M059J (cell line): ENCODE measurements at regions not wholly inside any gene's neighbourhood (a gene's known extent, or its start where the extent isn't known, plus 50 kb on each side); places are given as distances from the start of the nearest gene placed in this dataset.

Source experiments
- DNase-seq: peaks from one replicate; pipeline ENCODE4 v3.0.0-alpha.2; 2012; ENCODE audit warnings: low read depth

- no peak for DNase-seq
Observed at GRCh38 chr13:85095418-85096272, 703.6 kb downstream of the SLITRK6 start.

- peak; percentile 70 for DNase-seq
Observed at GRCh38 chr13:85093808-85094207, 705.4 kb downstream of the SLITRK6 start.

- DNase-seq = no peak
Observed at GRCh38 chr13:85091631-85092234, 707.5 kb downstream of the SLITRK6 start.

DNA sequence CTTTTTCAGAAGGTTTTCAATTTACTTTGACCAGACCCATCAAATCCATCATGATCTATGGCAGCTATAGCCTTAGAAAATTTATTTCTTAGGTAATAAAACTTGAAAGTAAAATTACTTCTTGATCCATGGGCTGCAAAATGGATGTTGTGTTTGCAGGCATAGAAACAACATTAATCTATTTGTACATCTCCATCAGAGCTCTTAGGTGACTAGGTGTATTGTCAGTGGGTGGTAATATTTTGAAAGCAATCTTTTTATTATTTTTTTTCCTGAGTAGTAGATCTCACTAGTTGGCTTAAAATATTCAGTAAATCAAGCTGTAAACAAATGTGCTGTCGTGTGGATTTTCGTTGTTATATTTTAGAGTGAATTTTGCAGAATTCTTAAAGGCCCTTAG, 710.0 kb downstream of the SLITRK6 start:
- DNase-seq = no peak

- no peak for DNase-seq
Observed at GRCh38 chr13:85080691-85081090, 718.5 kb downstream of the SLITRK6 start.

DNA sequence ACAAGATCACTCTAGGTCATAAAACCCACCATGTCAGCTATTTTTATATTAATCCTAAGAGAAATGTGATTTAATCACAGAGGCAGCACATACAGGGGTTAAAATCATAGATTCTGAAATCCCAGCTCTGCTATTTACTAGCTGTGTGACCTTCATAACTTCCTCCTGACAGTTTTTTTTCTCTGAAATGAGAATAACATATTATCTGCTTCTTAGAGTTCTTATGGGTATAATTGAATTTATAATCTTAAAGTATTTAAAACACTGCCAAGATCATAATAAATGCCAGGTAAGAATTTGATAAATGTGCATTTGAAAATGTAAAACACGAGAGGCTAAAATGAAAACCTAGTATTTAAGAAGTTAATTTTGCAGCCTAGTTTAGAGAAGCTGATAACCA, 722.9 kb downstream of the SLITRK6 start:
- DNase-seq = no peak

DNA sequence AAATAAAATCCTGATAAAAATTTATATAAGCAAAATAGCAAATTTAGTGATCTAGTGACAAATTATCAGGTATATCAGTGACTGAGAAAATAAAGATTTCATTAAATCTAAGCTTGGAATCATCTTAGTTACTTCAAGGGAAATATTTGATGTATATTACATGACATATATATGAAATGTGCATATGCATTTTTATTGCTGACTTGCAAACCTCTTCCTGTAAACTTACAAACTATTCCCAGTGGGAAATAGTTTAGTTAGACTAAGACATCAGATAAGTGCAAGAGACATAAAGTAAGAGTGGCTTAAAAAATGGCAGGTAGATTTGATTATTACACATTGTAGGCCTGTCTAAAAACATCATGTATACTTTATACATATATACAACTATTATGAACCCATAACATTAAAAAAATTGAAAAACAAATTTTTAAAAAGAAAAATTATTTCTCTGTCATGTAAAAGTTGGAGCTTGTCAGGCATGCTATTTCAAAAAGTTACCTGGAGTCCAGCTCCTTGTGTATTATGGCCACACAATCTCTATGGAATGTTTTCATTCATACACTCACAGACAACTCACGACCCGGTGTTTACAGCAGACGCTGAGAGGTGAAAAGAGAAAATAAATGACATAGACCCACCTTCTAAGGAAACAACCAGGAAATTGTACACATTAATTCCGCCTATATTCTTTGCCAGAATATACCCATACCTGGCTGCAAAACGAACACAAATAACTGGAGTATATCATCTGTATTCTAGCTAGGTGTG, 724.5 kb downstream of the SLITRK6 start:
- DNase-seq = no peak

DNA sequence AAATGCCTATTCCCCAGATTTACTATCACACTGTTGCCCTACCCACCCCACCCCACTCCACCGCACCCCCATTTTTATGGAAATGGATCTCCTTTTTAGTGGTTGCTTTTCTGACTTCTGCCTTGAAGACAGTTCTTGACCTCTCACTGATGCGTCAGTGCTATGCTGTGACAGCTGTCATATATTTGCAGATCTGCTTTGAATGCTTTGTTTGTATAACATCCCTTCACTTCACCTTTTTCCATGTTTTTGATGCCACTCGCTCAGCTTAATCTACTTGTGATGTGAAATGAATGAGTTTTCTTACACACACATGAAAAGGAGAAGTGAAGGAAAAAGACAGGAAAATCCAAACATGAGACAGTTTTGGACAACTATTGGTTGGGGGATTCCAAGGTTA, 731.0 kb downstream of the SLITRK6 start:
- DNase-seq = no peak

GRCh38 chr13:85040215-85040614, 759.0 kb downstream of the SLITRK6 start:
- no peak for DNase-seq

DNA sequence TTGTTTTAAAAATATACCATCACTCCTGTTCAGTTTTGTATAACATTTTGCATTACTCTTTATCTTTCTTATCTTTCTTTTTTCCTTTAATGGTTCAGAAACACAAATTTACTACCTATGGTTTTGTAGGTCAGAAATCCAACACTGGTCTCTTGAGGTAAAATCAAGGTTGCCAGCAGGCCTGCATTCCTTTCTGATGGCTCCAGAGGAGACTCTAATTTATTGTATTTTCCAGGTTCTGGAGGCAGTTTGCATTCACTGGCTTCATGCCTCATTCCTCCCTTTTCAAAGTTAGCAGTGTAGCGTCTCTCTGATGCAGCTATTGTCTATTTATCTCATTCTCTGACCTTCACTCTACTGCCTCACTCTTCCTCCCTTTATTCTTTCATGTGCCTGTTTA, 767.4 kb downstream of the SLITRK6 start:
- DNase-seq = no peak

DNA sequence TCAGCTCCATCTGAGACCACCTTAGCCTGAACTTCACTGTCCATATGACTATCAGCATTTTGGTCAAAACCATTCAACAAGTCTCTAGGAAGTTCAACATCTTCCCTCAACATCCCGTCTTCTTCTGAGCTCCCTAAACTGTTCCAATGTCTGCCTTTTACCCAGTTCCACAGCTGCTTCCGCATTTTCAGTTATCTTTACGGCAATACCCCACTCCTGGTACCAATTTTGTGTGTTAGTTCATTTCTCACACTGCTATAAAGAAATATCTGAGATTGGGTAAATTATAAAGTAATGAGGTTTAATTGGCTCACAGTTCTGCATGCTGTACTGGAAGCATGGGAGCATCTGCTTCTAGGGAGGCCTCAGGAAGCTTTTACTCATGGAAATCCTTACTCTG, 771.2 kb downstream of the SLITRK6 start:
- no peak for DNase-seq

GRCh38 chr13:85019121-85019520, 780.1 kb downstream of the SLITRK6 start:
- no peak for DNase-seq

GRCh38 chr13:85013006-85013405, 786.2 kb downstream of the SLITRK6 start:
- DNase-seq = peak; percentile 7

DNA sequence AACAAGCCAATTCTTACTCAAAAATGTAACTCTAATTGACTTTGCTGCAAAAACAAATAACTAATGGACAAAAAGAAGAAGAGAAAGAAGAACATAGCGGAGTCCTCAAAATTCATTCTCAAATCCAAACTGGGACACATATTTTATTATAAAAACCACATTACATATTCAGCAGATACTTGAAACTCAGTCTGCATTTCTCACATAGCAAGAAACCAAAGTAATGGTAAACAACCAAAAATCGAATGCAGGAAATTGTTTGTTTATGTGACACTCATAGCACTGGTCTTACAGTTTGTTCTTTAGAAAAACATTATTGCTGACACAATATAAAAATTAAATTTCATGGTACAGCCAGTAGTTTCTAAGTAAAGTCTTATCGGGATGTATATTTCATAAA, 789.8 kb downstream of the SLITRK6 start:
- DNase-seq = peak; percentile 1

DNA sequence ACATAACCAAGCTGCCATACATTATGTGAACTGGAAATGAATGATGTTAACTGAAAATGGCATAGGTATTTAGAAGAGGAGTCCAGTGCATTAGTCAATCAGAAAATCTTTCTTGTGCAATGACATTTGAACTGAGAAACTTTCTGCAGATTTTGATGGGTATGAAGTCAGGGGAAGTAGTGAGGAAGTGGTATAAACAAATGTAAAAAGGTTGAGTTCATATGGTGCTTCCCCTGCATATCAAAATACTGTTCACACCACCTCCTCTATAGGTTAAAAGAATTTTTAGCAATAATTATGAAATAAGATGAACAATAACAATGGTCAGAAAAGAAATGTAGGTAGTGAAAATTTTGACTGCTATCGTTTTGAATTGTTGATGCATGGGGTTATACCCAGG, 800.0 kb downstream of the SLITRK6 start:
- no peak for DNase-seq

DNA sequence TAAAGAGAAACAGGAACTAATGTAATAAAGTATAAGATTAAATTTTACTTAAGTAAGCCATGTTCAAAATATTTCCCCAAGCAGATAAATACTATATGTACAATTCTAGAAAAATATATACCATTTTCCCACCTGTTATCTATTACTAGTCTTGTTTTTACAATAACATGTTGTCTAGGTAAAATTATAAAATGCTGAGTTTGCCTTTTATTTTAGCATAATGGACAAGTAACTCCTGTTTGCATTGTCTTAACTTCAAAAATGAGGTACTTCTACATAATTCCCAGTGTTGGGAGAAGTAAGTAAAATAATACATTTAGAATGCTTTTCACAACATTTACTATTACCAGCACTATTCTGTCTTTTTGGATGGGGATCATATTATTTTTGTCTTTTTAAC, 800.5 kb downstream of the SLITRK6 start:
- no peak for DNase-seq

DNA sequence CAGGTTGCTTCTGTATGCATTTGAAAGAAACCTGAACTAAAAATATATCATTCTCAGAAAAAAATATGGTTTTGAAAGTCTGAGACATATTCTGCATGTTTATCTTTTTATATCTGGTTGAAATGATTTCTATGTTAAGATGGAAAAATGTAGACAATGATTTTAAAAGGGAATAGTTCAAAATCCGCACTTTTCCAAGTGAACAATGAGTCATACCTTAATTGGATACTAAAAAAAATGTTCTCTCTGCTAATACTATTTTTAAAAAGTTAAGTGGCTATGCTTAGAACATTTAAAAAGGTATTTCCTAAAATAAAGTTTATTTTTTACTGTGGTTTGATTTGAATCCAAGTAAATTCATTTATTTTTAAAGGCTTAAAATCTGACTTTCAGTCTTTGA, 801.4 kb downstream of the SLITRK6 start:
- DNase-seq = peak; percentile 4

GRCh38 chr13:84994582-84994981, 804.6 kb downstream of the SLITRK6 start:
- DNase-seq = peak; percentile 2

GRCh38 chr13:84985860-84986259, 813.4 kb downstream of the SLITRK6 start:
- no peak for DNase-seq

- no peak for DNase-seq
Observed at GRCh38 chr13:84983321-84983720, 815.9 kb downstream of the SLITRK6 start.

GRCh38 chr13:84980571-84980970, 818.6 kb downstream of the SLITRK6 start:
- no peak for DNase-seq

GRCh38 chr13:84978851-84979250, 820.4 kb downstream of the SLITRK6 start:
- no peak for DNase-seq

DNA sequence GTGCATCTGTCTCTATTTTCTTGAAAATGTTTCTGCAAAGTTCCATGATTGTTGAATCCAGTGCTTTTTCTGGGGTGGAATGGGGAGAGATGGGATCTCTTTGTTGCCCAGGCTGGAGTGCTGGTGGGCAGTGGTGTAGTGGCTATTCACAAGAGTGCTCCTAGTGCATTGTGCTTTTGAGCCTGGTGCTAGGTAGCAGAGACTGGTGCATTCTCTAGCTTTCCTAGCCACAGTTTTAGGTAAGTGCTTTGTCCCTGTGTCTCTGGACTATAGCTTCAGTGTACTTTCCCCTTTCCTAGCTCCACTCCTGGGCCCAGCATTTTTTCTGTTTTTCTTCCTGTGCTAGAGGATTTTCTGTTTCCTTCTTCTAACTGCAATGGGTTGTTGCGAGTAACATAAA, 825.6 kb downstream of the SLITRK6 start:
- DNase-seq = no peak
